ENCODE measurements at regions not wholly inside any gene's neighbourhood (a gene's known extent, or its start where the extent isn't known, plus 50 kb on each side); places are given as distances from the start of the nearest gene placed in this dataset.

GRCh38 chr18:61169386-61169785 lies 163.8 kb upstream of the CDH20 start:
- DNase-seq (ENCODE audit: low spot score) = no peak

- no peak for DNase-seq (ENCODE audit: low spot score)
These were observed 160.6 kb upstream of the CDH20 start for GRCh38 chr18:61172624-61173023.

DNA sequence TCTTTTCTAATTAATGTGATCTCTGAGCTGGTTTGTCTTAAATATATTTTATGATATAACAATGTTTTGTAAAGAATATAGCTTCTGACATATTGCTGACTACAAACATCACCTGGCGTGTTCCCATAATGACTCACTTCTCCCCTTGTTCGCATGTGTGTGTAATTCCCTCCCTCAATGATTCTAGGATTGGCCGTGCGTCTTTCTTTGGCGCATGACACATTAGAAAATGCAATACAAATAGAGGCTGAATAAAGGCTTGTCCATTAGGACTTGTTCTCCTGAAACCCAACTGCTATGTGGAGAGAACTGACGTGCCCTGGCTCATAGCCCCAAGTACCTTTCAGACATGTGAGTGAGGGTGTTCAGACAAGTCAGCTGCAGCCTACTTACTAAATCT lies 159.7 kb upstream of the CDH20 start:
- DNase-seq (ENCODE audit: low spot score) = no peak

GRCh38 chr18:61183798-61184197 lies 149.4 kb upstream of the CDH20 start:
- DNase-seq (ENCODE audit: low spot score) = no peak

DNA sequence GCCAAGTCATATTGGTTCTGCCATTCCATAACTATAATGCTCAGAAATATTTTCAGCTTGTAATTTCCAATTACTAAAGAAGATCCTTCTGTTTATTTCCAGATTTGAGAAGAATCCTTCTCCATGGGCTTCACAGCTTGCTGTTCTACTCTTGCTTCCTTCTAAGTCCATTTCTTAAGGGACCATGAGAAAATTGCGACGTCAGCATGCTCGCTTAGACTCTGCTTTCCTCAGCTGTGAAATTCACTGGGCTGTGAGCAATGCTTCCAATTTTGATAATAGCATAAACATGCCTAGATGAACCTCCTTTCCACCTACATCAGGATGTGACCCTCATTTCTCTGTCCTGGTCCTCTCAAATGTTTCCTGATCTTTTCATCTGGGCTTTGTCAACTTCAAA lies 145.3 kb upstream of the CDH20 start:
- no peak for DNase-seq (ENCODE audit: low spot score)

GRCh38 chr18:61189376-61189775 lies 143.9 kb upstream of the CDH20 start:
- DNase-seq (ENCODE audit: low spot score) = no peak

DNA sequence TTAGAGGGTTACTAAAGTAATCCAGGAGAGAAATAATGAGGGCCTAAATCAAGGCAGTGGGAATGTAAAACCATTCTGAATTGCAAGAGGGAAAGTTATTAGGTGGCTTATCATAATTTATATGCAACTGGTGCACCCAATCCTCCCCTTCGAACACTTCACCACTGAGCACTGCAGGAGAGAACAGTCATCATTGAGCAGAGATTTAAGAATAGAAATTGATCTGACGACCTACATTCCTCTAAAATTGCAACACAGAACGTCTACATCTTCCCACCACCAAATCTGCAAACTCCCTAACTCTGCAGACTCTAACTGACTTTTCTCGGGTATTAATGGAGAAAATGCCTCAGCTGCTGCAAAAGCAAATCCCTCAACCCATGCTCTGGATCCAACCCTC lies 138.5 kb upstream of the CDH20 start:
- no peak for DNase-seq (ENCODE audit: low spot score)

- no peak for DNase-seq (ENCODE audit: low spot score)
These were observed 136.5 kb upstream of the CDH20 start for GRCh38 chr18:61196750-61197149.

DNA sequence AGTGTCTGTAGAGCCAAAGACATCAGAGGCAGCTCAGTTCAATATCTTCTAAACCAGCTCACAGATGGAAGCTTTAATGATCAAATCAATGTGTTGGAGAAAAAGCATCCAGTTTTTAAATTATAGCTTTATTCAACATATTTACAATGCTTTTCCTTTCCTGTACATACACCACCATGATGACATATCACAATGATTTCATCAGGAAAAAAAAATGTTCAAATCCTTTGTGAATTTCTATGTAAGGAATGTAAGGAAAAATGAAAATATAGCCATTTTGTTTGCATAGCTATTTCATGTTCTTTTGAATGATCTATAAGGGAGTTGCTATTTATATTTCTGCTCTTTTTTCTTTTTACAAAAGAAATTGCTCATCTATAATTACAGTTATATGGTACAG lies 134.7 kb upstream of the CDH20 start:
- no peak for DNase-seq (ENCODE audit: low spot score)

DNA sequence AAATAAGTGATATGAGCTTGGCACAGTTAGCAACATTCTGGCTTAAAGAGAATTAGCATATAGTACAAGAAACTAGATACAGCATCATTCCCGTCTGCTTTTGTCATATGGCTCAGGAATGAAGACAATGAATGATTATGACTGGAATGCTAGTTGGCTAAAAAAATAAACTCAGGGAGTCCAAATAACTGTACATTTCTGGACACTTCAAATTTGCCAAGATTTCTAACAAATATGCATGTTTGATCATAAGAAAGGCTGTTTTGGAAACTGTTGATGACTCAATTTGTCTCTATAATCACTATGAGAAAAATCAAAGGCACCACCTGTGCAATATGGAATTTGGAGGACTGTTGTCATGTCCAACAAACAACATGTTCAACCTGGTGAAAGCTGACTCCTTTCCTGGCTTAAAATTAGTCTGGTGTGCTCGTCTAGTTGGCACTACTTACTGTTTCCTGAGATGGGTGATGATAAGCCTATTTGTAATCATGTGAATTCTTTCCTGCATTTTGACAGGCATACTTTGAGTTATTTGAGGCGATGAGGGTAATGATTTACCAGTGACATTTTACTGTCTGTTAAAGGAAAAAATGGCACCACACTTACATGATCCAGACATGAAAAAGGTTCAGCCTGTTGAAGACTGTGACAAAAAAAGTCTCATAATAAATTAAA lies 133.9 kb upstream of the CDH20 start:
- no peak for DNase-seq (ENCODE audit: low spot score)

- DNase-seq (ENCODE audit: low spot score) = no peak
These were observed 131.7 kb upstream of the CDH20 start for GRCh38 chr18:61201511-61201910.

- DNase-seq (ENCODE audit: low spot score) = no peak
These were observed 130.1 kb upstream of the CDH20 start for GRCh38 chr18:61203151-61203550.

- no peak for DNase-seq (ENCODE audit: low spot score)
These were observed 123.4 kb upstream of the CDH20 start for GRCh38 chr18:61209801-61210200.

DNA sequence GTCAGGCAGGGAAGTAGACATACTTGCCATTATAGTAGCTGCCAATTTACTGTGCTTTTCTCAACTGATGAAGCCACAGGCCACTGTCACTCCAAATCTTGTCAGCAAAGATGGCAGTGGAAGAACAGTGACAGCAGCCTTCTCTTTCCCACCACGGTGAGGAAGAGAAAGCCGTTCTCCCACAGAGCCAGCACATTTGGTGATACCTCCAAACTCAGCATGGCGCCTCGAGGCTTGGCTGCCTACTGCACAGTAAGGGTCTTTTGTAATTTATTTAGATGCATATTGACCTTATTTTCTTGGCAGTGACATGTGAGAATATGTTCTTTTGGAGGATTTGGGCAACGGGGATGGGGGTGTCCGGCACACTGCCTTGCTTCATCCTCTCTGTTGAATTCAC lies 117.2 kb upstream of the CDH20 start:
- no peak for DNase-seq (ENCODE audit: low spot score)

GRCh38 chr18:61222206-61222605 lies 111.0 kb upstream of the CDH20 start:
- DNase-seq (ENCODE audit: low spot score) = no peak

- no peak for DNase-seq (ENCODE audit: low spot score)
These were observed 107.9 kb upstream of the CDH20 start for GRCh38 chr18:61225336-61225735.

GRCh38 chr18:61236356-61237057 lies 96.7 kb upstream of the CDH20 start:
- DNase-seq (ENCODE audit: low spot score) = no peak

- no peak for DNase-seq (ENCODE audit: low spot score)
These were observed 95.7 kb upstream of the CDH20 start for GRCh38 chr18:61237529-61237928.

DNA sequence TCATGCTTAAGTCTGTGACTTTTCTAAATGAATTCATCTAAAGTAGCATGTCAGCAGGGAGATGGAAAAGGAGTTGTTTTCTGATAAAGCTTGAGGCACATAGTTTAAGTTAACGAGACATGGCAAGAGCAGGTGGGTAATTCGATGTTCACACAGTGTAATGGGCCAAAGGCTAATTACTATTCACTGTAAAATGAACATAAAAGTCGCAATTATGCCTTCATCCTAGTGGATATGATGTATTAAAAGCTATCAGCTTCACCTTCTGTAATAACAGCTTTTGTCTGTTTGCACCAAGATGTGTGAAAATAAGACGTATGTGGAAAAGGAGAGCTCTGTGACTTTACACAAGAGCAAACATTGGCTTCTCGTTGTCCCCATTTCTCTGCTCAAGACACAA lies 94.2 kb upstream of the CDH20 start:
- no peak for DNase-seq (ENCODE audit: low spot score)

GRCh38 chr18:61241260-61241853 lies 91.9 kb upstream of the CDH20 start:
- no peak for DNase-seq (ENCODE audit: low spot score)

GRCh38 chr18:61244632-61245031 lies 88.6 kb upstream of the CDH20 start:
- no peak for DNase-seq (ENCODE audit: low spot score)

DNA sequence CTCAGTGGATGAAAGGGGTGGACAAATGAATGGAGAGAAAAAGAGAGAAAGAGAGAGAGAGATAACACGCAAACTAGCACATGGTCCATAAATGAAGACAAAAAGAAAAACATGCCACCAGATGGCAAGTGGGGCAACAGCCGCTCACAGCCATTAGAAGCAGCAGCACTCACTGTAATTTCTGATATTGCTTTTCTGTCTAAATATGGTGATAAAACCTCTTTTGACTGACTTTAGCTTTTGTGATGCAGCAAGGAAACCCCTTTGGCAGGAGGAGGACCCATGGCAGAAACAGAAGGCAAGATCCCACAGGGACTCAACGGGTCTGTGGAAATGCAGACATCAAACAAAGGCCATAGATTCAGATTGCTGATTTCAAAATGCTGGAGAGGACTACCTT lies 88.0 kb upstream of the CDH20 start:
- DNase-seq (ENCODE audit: low spot score) = no peak

DNA sequence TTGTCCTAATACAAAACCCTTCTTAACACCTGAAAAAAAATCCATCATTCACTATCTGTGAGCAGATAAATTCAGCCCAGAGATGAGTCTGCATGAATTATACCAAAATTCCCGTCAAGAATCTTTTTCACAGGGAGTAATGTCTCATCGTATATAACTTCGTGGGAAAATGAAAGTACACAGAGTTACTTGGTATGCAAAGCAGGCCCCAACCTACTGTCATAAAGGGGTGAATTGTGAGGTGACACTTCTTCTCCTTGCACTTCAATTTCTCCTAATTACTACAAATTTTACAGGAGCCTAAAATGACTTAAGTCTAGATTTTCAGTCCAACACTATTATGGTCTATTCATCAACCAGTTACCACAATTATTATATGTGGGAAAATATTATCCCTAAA lies 84.6 kb upstream of the CDH20 start:
- DNase-seq (ENCODE audit: low spot score) = no peak

DNA sequence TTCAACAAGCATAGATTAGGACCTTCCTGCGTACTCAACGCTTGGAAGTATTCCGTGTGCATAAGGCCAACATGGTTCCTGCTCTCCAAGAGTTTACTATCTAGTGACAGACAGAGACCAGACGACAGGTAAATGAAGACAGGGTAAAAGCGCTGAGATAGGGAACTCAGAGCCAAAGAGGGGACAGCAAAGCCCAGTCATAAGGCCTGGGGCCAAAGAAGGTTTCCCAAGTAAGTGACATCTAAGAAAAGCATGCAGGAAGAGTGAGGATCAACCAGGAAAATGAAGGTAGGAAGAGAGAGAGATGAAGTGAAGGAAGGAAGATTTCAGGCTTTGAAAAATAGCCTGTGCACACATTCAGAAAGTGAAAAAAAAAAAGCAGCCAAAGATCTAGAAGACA lies 76.9 kb upstream of the CDH20 start:
- DNase-seq (ENCODE audit: low spot score) = no peak
